Epithelial cell of proximal tubule (primary cell): ENCODE measurements at regions not wholly inside any gene's neighbourhood (a gene's known extent, or its start where the extent isn't known, plus 50 kb on each side); places are given as distances from the start of the nearest gene placed in this dataset.

Experiments
- DNase-seq: peaks from one replicate; pipeline ENCODE4 v3.0.0-alpha.2; 2011; ENCODE audit warnings: low read depth
- H3K4me3 ChIP-seq: 2 replicates; pipeline ENCODE4 v1.5.1; 2011; ENCODE audit warnings: low read depth, mild to moderate bottlenecking, low read length
- CTCF ChIP-seq: conservative IDR thresholded peaks from 2 replicates; pipeline ENCODE4 v1.5.1; 2012; ENCODE audit warnings: low read depth, mild to moderate bottlenecking, low read length

GRCh38 chr1:4585705-4586104 lies 68.7 kb upstream of the AJAP1 start:
- TF ChIP-seq CTCF: no peak
- H3K4me3 ChIP-seq: no peak overlapping the region
- DNase-seq: no peak

GRCh38 chr1:4586611-4587160 lies 67.7 kb upstream of the AJAP1 start:
- no peak overlapping the region for H3K4me3 ChIP-seq
- DNase-seq: no peak
- no peak for TF ChIP-seq CTCF

GRCh38 chr1:4587721-4588120 lies 66.7 kb upstream of the AJAP1 start:
- H3K4me3 ChIP-seq: no peak overlapping the region
- no peak for TF ChIP-seq CTCF
- DNase-seq: no peak

- TF ChIP-seq CTCF: no peak
- H3K4me3 ChIP-seq: no peak overlapping the region
- DNase-seq: no peak
These were observed 63.7 kb upstream of the AJAP1 start for GRCh38 chr1:4590756-4591155.

GRCh38 chr1:4591926-4592325 lies 62.5 kb upstream of the AJAP1 start:
- no peak for TF ChIP-seq CTCF
- DNase-seq: no peak
- H3K4me3 ChIP-seq: no peak overlapping the region

GRCh38 chr1:4593106-4593505 lies 61.3 kb upstream of the AJAP1 start:
- no peak for TF ChIP-seq CTCF
- no peak for DNase-seq

GRCh38 chr1:4594286-4594991 lies 60.0 kb upstream of the AJAP1 start:
- peak; percentile 37 for TF ChIP-seq CTCF
- no peak overlapping the region for H3K4me3 ChIP-seq
- no peak for DNase-seq

More at GRCh38 chr1:4593106-4593505, 61.3 kb upstream of the AJAP1 start:
- no peak overlapping the region for H3K4me3 ChIP-seq
